Astrocyte of the spinal cord (primary cell): ENCODE measurements at regions not wholly inside any gene's neighbourhood (a gene's known extent, or its start where the extent isn't known, plus 50 kb on each side); places are given as distances from the start of the nearest gene placed in this dataset.

Source experiments
- DNase-seq: peaks from one replicate; pipeline ENCODE4 v3.0.0; 2011; ENCODE audit warnings: low read depth, low spot score
- H3K4me3 ChIP-seq: 2 replicates; pipeline ENCODE4 v1.5.1; 2011; ENCODE audit warnings: low read depth, mild to moderate bottlenecking, low read length, moderate library complexity
- in situ Hi-C: cut with HindIII; loops from 2 replicates; pipeline ENCODE4 v1.10.0; 2017; ENCODE audit warnings: low sequenced_read_pairs
- TF ChIP-seq, protein P1 (sequence below): IDR thresholded peaks from 2 replicates; pipeline ENCODE4 v1.5.1; 2012; ENCODE audit warnings: low read depth, mild to moderate bottlenecking, low read length, inconsistent platforms

DNA sequence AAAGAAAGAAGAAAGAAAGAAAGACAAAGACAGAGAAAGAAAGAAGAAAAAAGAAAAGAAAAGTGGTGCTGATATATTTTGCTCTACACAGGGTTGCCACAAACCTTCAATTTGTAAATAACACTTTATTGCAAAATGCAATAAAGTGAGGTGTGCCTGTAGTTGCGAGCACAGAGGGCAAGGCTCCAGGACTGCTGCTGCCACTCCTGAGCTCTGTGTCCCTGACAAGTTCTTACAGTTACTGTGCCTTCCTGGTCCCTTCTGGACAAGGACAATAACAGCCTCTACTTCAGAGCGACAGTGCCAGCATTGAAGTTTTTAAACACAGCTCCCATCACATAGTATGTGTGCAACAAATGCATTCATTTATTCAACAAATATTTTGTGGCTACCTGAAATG lies 148.1 kb downstream of the AXIN2 start:
- no peak for DNase-seq
- in situ Hi-C loops = no loop called here
- no peak overlapping the region for H3K4me3 ChIP-seq
- TF ChIP-seq, protein P1, sequence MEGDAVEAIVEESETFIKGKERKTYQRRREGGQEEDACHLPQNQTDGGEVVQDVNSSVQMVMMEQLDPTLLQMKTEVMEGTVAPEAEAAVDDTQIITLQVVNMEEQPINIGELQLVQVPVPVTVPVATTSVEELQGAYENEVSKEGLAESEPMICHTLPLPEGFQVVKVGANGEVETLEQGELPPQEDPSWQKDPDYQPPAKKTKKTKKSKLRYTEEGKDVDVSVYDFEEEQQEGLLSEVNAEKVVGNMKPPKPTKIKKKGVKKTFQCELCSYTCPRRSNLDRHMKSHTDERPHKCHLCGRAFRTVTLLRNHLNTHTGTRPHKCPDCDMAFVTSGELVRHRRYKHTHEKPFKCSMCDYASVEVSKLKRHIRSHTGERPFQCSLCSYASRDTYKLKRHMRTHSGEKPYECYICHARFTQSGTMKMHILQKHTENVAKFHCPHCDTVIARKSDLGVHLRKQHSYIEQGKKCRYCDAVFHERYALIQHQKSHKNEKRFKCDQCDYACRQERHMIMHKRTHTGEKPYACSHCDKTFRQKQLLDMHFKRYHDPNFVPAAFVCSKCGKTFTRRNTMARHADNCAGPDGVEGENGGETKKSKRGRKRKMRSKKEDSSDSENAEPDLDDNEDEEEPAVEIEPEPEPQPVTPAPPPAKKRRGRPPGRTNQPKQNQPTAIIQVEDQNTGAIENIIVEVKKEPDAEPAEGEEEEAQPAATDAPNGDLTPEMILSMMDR = no peak

DNA sequence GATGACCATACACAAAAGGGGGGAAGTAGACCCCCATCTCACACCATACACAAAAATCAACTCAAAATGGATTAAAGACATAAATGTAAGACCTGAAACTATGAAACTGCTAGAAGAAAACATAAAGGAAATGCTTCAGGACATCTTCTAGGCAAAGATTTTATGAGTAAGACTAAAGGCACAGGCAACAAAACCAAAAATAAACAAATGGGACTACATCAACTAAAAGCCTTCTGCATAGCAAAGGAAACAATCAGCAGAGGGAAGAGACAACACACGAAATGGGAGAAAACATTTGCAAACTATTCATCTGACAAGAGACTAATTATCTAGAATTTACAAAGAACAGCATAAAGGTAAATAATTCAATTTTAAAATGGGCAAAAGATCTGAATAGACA lies 152.1 kb downstream of the AXIN2 start:
- no peak for DNase-seq
- H3K4me3 ChIP-seq = no peak overlapping the region
- TF ChIP-seq, protein P1 = no peak
- in situ Hi-C loops = no loop called here

DNA sequence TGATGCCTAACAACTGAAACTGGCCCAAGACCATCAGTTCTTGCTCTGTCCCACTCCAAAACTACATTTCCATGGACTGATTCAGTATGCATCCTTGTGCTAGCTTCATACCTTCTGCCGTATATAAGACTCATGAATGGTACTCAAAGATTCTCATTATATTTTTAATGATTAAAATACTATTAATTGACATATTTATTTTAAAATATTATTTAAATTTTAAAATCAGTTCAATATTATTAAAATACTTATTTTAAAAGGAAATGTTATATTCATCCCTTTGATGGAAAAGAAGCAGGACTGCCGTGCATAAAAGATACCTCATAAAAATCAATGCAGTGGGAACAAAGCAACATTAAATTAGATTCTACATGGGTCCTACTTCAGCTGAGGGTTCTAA lies 153.4 kb downstream of the AXIN2 start:
- TF ChIP-seq, protein P1 = no peak
- no peak overlapping the region for H3K4me3 ChIP-seq
- no peak for DNase-seq
- in situ Hi-C loops = no loop called here

DNA sequence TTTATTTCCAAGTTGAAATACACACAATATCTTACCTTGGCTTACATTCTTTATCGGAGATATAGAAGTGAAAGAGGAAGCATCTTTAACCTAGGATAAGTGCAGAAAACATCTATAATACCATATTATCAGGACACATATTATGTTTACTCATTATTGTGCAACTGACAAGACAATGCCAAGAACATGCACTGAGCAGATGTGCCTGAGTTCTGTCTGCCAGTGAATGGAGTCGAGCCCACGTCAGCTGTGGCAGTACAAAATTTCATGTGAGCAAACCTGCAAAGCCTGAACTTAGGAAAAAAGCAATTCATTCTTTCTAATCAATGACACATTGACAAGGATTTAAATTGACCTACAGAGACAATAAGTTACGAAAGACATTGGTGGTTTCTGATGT lies 154.4 kb downstream of the AXIN2 start:
- TF ChIP-seq, protein P1 = no peak
- no peak for DNase-seq
- in situ Hi-C loops = no loop called here
- no peak overlapping the region for H3K4me3 ChIP-seq

DNA sequence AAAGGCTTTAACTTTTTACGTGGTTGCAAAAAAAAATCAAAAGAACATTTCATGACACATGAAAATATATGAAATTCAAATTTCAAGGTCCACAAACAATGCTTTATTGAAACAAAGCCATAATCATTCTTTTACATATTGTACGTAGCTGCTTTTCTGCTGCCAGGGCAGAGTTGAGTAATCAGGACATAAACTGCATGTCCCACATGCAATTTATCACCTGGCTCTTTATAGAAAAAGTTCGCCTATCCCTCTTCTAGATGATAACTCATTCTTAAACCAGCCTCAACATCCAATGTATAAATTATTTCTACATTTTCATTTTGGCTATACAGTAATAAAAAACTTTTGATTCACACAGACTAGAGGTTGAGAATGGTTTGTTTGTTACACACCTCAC lies 154.9 kb downstream of the AXIN2 start:
- DNase-seq = no peak
- H3K4me3 ChIP-seq = no peak overlapping the region
- TF ChIP-seq, protein P1 = no peak
- in situ Hi-C loops = no loop called here

DNA sequence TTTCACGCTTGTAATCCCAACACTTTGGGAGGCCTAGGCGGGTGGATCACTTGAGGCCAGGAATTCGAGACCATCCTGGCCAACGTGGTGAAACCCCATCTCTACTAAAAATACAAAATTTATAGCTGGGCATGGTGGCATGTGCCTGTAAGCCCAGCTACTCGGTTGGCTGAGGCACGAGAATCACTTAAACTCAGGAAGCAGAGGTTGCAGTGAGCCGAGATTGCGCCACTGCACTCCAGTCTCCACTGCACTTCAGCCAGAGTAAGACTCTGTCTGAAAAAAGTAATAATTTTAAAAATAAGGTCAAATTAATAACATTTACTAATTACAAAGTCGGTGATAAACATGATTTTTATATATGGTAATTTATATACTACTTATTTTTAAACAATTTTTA lies 155.9 kb downstream of the AXIN2 start:
- in situ Hi-C loops = no loop called here

More for the DNA sequence above, 155.9 kb downstream of the AXIN2 start:
- H3K4me3 ChIP-seq = no peak overlapping the region
- no peak for DNase-seq
- TF ChIP-seq, protein P1 = no peak
